ENCODE measurements at regions not wholly inside any gene's neighbourhood (a gene's known extent, or its start where the extent isn't known, plus 50 kb on each side); places are given as distances from the start of the nearest gene placed in this dataset.

GRCh38 chr7:18163091-18163490 is 135.4 kb upstream of the PRPS1L1 start:
- Mint-ChIP-seq H3K36me3 (no peaks in the 10 kb centered on the region), H3K9me3 (no peaks in the 10 kb centered on the region), H3K27me3 (no peaks in the 10 kb centered on the region), H3K4me1 (no peaks in the 10 kb centered on the region), H3K27ac (no peak overlapping the region), H3K4me3 (no peak overlapping the region)
- POLR2A ChIA-PET = no interaction called here
- no peaks in the 10 kb centered on the region for H3K9me3 ChIP-seq
- no peaks in the 10 kb centered on the region for H3K4me1 ChIP-seq (ENCODE audit: control insufficient read depth in 1 of 2, extremely low read depth in 1 of 2, insufficient read depth in 2 of 2, low read length in 2 of 2)
- no peaks in the 10 kb centered on the region for H3K27me3 ChIP-seq (replicated peaks in 1 of 2; ENCODE audit: control insufficient read depth in 2 of 2, extremely low read depth in 1 of 2, insufficient read depth in 2 of 2, low read length in 1 of 2)
- WGBS (ENCODE audit: insufficient coverage) = 80% methylated on average over 1 of the region's 3 CpGs
- H3K27ac ChIP-seq (ENCODE audit: low read length) = no peak overlapping the region
- no peak overlapping the region for H3K4me3 ChIP-seq (ENCODE audit: control insufficient read depth in 1 of 2, extremely low read depth in 1 of 2, low read length in 1 of 2)
- CTCF ChIA-PET = no interaction called here
- ATAC-seq (replicated peaks in 1 of 4) = no peak
- DNase-seq = no peak
- no peaks in the 10 kb centered on the region for H3K36me3 ChIP-seq (ENCODE audit: control insufficient read depth in 2 of 2, extremely low read depth in 1 of 2, insufficient read depth in 1 of 2, low read length in 1 of 2)

GRCh38 chr7:18165166-18165565 is 137.5 kb upstream of the PRPS1L1 start:
- no peak for DNase-seq
- Mint-ChIP-seq H3K4me3 (no peak overlapping the region), H3K27ac (no peak overlapping the region), H3K36me3 (no peaks in the 10 kb centered on the region), H3K9me3 (no peaks in the 10 kb centered on the region), H3K27me3 (no peaks in the 10 kb centered on the region), H3K4me1 (no peaks in the 10 kb centered on the region)
- no peaks in the 10 kb centered on the region for H3K4me1 ChIP-seq (ENCODE audit: control insufficient read depth in 1 of 2, extremely low read depth in 1 of 2, insufficient read depth in 2 of 2, low read length in 2 of 2)
- ChIA-PET CTCF (no interaction called here), POLR2A (no interaction called here)
- no peak for ATAC-seq (replicated peaks in 1 of 4)
- no peaks in the 10 kb centered on the region for H3K36me3 ChIP-seq (ENCODE audit: control insufficient read depth in 2 of 2, extremely low read depth in 1 of 2, insufficient read depth in 1 of 2, low read length in 1 of 2)
- no CpG with 5 or more reads among the region's 1 CpG for WGBS (ENCODE audit: insufficient coverage)
- no peak overlapping the region for H3K4me3 ChIP-seq (ENCODE audit: control insufficient read depth in 1 of 2, extremely low read depth in 1 of 2, low read length in 1 of 2)
- no peaks in the 10 kb centered on the region for H3K27me3 ChIP-seq (replicated peaks in 1 of 2; ENCODE audit: control insufficient read depth in 2 of 2, extremely low read depth in 1 of 2, insufficient read depth in 2 of 2, low read length in 1 of 2)
- H3K27ac ChIP-seq (ENCODE audit: low read length) = no peak overlapping the region
- no peaks in the 10 kb centered on the region for H3K9me3 ChIP-seq

- ChIA-PET CTCF (interaction anchor here in 1 of 2 donors (0.6 kb wide), 1 partner anchor 183 kb away, joined by 5 read pairs; no protein-coding TSS in a partner anchor), POLR2A (no interaction called here)
- DNase-seq = no peak
- no peak for ATAC-seq (replicated peaks in 1 of 4)
- no peak overlapping the region for H3K4me3 Mint-ChIP-seq
- H3K4me3 ChIP-seq (ENCODE audit: control insufficient read depth in 1 of 2, extremely low read depth in 1 of 2, low read length in 1 of 2) = no peak overlapping the region
- no peak overlapping the region for H3K27ac ChIP-seq (ENCODE audit: low read length)
- no CpG with 5 or more reads among the region's 3 CpGs for WGBS (ENCODE audit: insufficient coverage)
- no peaks in the 10 kb centered on the region for H3K4me1 Mint-ChIP-seq
- H3K27ac Mint-ChIP-seq = no peak overlapping the region
- H3K27me3 Mint-ChIP-seq = no peaks in the 10 kb centered on the region
- H3K9me3 ChIP-seq = no peaks in the 10 kb centered on the region
- no peaks in the 10 kb centered on the region for H3K36me3 Mint-ChIP-seq
- H3K9me3 Mint-ChIP-seq = no peaks in the 10 kb centered on the region
- no peaks in the 10 kb centered on the region for H3K27me3 ChIP-seq (replicated peaks in 1 of 2; ENCODE audit: control insufficient read depth in 2 of 2, extremely low read depth in 1 of 2, insufficient read depth in 2 of 2, low read length in 1 of 2)
- H3K36me3 ChIP-seq (ENCODE audit: control insufficient read depth in 2 of 2, extremely low read depth in 1 of 2, insufficient read depth in 1 of 2, low read length in 1 of 2) = no peaks in the 10 kb centered on the region
- no peaks in the 10 kb centered on the region for H3K4me1 ChIP-seq (ENCODE audit: control insufficient read depth in 1 of 2, extremely low read depth in 1 of 2, insufficient read depth in 2 of 2, low read length in 2 of 2)
These were observed 138.4 kb upstream of the PRPS1L1 start for GRCh38 chr7:18166002-18166401.

- H3K4me3 ChIP-seq (ENCODE audit: control insufficient read depth in 1 of 2, extremely low read depth in 1 of 2, low read length in 1 of 2) = no peak overlapping the region
- no peaks in the 10 kb centered on the region for H3K36me3 ChIP-seq (ENCODE audit: control insufficient read depth in 2 of 2, extremely low read depth in 1 of 2, insufficient read depth in 1 of 2, low read length in 1 of 2)
- no peak overlapping the region for H3K27ac ChIP-seq (ENCODE audit: low read length)
- H3K4me1 ChIP-seq (ENCODE audit: control insufficient read depth in 1 of 2, extremely low read depth in 1 of 2, insufficient read depth in 2 of 2, low read length in 2 of 2) = no peaks in the 10 kb centered on the region
- DNase-seq (no peak), ATAC-seq (replicated peaks in 1 of 4) (no peak)
- H3K36me3 Mint-ChIP-seq = no peaks in the 10 kb centered on the region
- no peaks in the 10 kb centered on the region for H3K27me3 Mint-ChIP-seq
- no peak overlapping the region for H3K4me3 Mint-ChIP-seq
- H3K9me3 Mint-ChIP-seq = no peaks in the 10 kb centered on the region
- CTCF ChIA-PET = interaction anchor here in 1 of 2 donors (1.0 kb wide), 1 partner anchor 452 kb away, joined by 3 read pairs; no protein-coding TSS in a partner anchor
- no peak overlapping the region for H3K27ac Mint-ChIP-seq
- no peaks in the 10 kb centered on the region for H3K27me3 ChIP-seq (replicated peaks in 1 of 2; ENCODE audit: control insufficient read depth in 2 of 2, extremely low read depth in 1 of 2, insufficient read depth in 2 of 2, low read length in 1 of 2)
- no peaks in the 10 kb centered on the region for H3K9me3 ChIP-seq
- no peaks in the 10 kb centered on the region for H3K4me1 Mint-ChIP-seq
- no CpG with 5 or more reads among the region's 1 CpG for WGBS (ENCODE audit: insufficient coverage)
- POLR2A ChIA-PET = no interaction called here
These were observed 140.2 kb upstream of the PRPS1L1 start for GRCh38 chr7:18167815-18168214.

- H3K27me3 Mint-ChIP-seq = no peaks in the 10 kb centered on the region
- H3K4me1 ChIP-seq (ENCODE audit: control insufficient read depth in 1 of 2, extremely low read depth in 1 of 2, insufficient read depth in 2 of 2, low read length in 2 of 2) = peaks cover 0 to 4% of the 10 kb centered on the region in 2 experiments
- H3K9me3 ChIP-seq = no peaks in the 10 kb centered on the region
- peaks cover 0 to 4% of the 10 kb centered on the region in 2 experiments for H3K27me3 ChIP-seq (replicated peaks in 1 of 2; ENCODE audit: control insufficient read depth in 2 of 2, extremely low read depth in 1 of 2, insufficient read depth in 2 of 2, low read length in 1 of 2)
- H3K4me1 Mint-ChIP-seq = peaks cover 0 to 2% (median 0%) of the 10 kb centered on the region in 3 donors
- no peak overlapping the region for H3K27ac ChIP-seq (ENCODE audit: low read length)
- no peaks in the 10 kb centered on the region for H3K36me3 ChIP-seq (ENCODE audit: control insufficient read depth in 2 of 2, extremely low read depth in 1 of 2, insufficient read depth in 1 of 2, low read length in 1 of 2)
- H3K9me3 Mint-ChIP-seq = no peaks in the 10 kb centered on the region
- POLR2A ChIA-PET = no interaction called here
- CTCF ChIA-PET = interaction anchor here in 1 of 2 donors (0.6 kb wide), 2 partner anchors 34 to 153 kb away, joined by 4 to 8 read pairs; no protein-coding TSS in a partner anchor
- H3K4me3 ChIP-seq (ENCODE audit: control insufficient read depth in 1 of 2, extremely low read depth in 1 of 2, low read length in 1 of 2) = no peak overlapping the region
- DNase-seq = peak in 7 of 35 experiments; percentile 3 to 13 (median 5)
- no peak overlapping the region for H3K27ac Mint-ChIP-seq
- no peak for ATAC-seq (replicated peaks in 1 of 4)
- 70% methylated on average over 2 of the region's 7 CpGs for WGBS (ENCODE audit: insufficient coverage)
- no peak overlapping the region for H3K4me3 Mint-ChIP-seq
- no peaks in the 10 kb centered on the region for H3K36me3 Mint-ChIP-seq
These were observed 147.3 kb upstream of the PRPS1L1 start for GRCh38 chr7:18174996-18175395.

GRCh38 chr7:18175801-18176450 is 148.3 kb upstream of the PRPS1L1 start:
- no peak overlapping the region for H3K4me3 Mint-ChIP-seq
- DNase-seq = no peak
- 91% methylated on average over 2 of the region's 2 CpGs for WGBS (ENCODE audit: insufficient coverage)
- no peak for ATAC-seq (replicated peaks in 1 of 4)
- H3K27me3 ChIP-seq (replicated peaks in 1 of 2; ENCODE audit: control insufficient read depth in 2 of 2, extremely low read depth in 1 of 2, insufficient read depth in 2 of 2, low read length in 1 of 2) = peaks cover 0 to 4% of the 10 kb centered on the region in 2 experiments
- ChIA-PET CTCF (interaction anchor here in 1 of 2 donors (0.6 to 0.7 kb wide), 2 partner anchors 154 to 321 kb away, joined by 4 to 8 read pairs; no protein-coding TSS in a partner anchor), POLR2A (no interaction called here)
- H3K36me3 ChIP-seq (ENCODE audit: control insufficient read depth in 2 of 2, extremely low read depth in 1 of 2, insufficient read depth in 1 of 2, low read length in 1 of 2) = no peaks in the 10 kb centered on the region
- H3K4me3 ChIP-seq (ENCODE audit: control insufficient read depth in 1 of 2, extremely low read depth in 1 of 2, low read length in 1 of 2) = no peak overlapping the region
- H3K4me1 ChIP-seq (ENCODE audit: control insufficient read depth in 1 of 2, extremely low read depth in 1 of 2, insufficient read depth in 2 of 2, low read length in 2 of 2) = peaks cover 0 to 4% of the 10 kb centered on the region in 2 experiments
- H3K9me3 Mint-ChIP-seq = no peaks in the 10 kb centered on the region
- no peaks in the 10 kb centered on the region for H3K36me3 Mint-ChIP-seq
- H3K27ac ChIP-seq (ENCODE audit: low read length) = no peak overlapping the region
- no peaks in the 10 kb centered on the region for H3K9me3 ChIP-seq
- no peak overlapping the region for H3K27ac Mint-ChIP-seq
- peaks cover 0 to 5% of the 10 kb centered on the region in 2 donors for H3K27me3 Mint-ChIP-seq
- H3K4me1 Mint-ChIP-seq = peaks cover 0 to 2% (median 0%) of the 10 kb centered on the region in 3 donors
